GM23338 (cell line): ENCODE measurements at regions not wholly inside any gene's neighbourhood (a gene's known extent, or its start where the extent isn't known, plus 50 kb on each side); places are given as distances from the start of the nearest gene placed in this dataset.

Experiments used
- ATAC-seq: fragments of 200-7000 bp; cut with Tn5 transposase; 3 replicates; pipeline ENCODE4 v1.9.1; 2020
- DNase-seq: peaks from one replicate; pipeline ENCODE4 v3.0.0-alpha.2; 2015; ENCODE audit warnings: low spot score
- H2AFZ ChIP-seq: fragments of 200-600 bp; sonication (generic); 2 replicates; pipeline ENCODE4 v1.8.0; 2016; ENCODE audit warnings: antibody characterized with exemption, mild to moderate bottlenecking, moderate library complexity
- H3F3A ChIP-seq: fragments of 200-600 bp; sonication (generic); replicated peaks from 2 replicates; pipeline ENCODE4 v1.8.0; 2017; ENCODE audit warnings: antibody characterized with exemption, mixed run types, low read depth
- H3K27ac ChIP-seq: fragments of 200-600 bp; sonication (generic); 2 replicates; pipeline ENCODE4 v1.6.1; 2016; ENCODE audit warnings: low read depth
- H3K27me3 ChIP-seq: fragments of 200-600 bp; sonication (generic); 2 replicates; pipeline ENCODE4 v1.8.0; 2016; ENCODE audit warnings: mild to moderate bottlenecking, mixed run types, moderate library complexity; ENCODE audit not compliant: insufficient read depth
- H3K36me3 ChIP-seq: fragments of 200-600 bp; sonication (generic); 2 replicates; pipeline ENCODE4 v1.8.0; 2016; ENCODE audit warnings: mild to moderate bottlenecking; ENCODE audit not compliant: insufficient read depth
- H3K4me1 ChIP-seq: fragments of 200-600 bp; sonication (generic); 2 replicates; pipeline ENCODE4 v1.8.0; 2016; ENCODE audit warnings: mild to moderate bottlenecking, moderate library complexity; ENCODE audit not compliant: insufficient read depth
- H3K4me2 ChIP-seq: fragments of 200-600 bp; sonication (generic); 2 replicates; pipeline ENCODE4 v1.7.1; 2017; ENCODE audit warnings: mixed run types
- H3K4me3 ChIP-seq: fragments of 200-600 bp; sonication (generic); 2 replicates; pipeline ENCODE4 v1.6.1; 2016; ENCODE audit warnings: mixed run types
- H3K79me2 ChIP-seq: fragments of 200-600 bp; sonication (generic); replicated peaks from 2 replicates; pipeline ENCODE4 v1.8.0; 2017; ENCODE audit warnings: mild to moderate bottlenecking; ENCODE audit not compliant: insufficient read depth
- H3K9me2 ChIP-seq: fragments of 200-600 bp; sonication (generic); 2 replicates; pipeline ENCODE4 v1.8.0; 2017; ENCODE audit not compliant: insufficient read depth
- H4K20me1 ChIP-seq: fragments of 200-600 bp; sonication (generic); replicated peaks from 2 replicates; pipeline ENCODE4 v1.8.0; 2017; ENCODE audit warnings: mild to moderate bottlenecking; ENCODE audit not compliant: insufficient read depth
- H3K27ac Mint-ChIP-seq: 2 replicates; pipeline ENCODE4 v1.8.0; 2020; ENCODE audit warnings: inconsistent platforms, mild to moderate bottlenecking, moderate library complexity, mixed read lengths
- H3K27me3 Mint-ChIP-seq: 3 replicates; pipeline ENCODE4 v1.8.0; 2022; ENCODE audit warnings: low read depth, mild to moderate bottlenecking, moderate library complexity, mixed read lengths, inconsistent platforms; ENCODE audit not compliant: insufficient read depth, poor library complexity
- H3K36me3 Mint-ChIP-seq: 3 replicates; pipeline ENCODE4 v1.8.0; 2021; ENCODE audit warnings: low read depth, mild to moderate bottlenecking, inconsistent platforms, moderate library complexity, mixed read lengths
- H3K4me1 Mint-ChIP-seq: 3 replicates; pipeline ENCODE4 v1.8.0; 2020; ENCODE audit warnings: mild to moderate bottlenecking, inconsistent platforms, mixed read lengths
- H3K4me3 Mint-ChIP-seq: 3 replicates; pipeline ENCODE4 v1.8.0; 2021; ENCODE audit warnings: moderate library complexity, mild to moderate bottlenecking, inconsistent platforms, mixed read lengths
- H3K9me3 Mint-ChIP-seq: 3 replicates; pipeline ENCODE4 v1.8.0; 2020; ENCODE audit warnings: moderate library complexity, mild to moderate bottlenecking, inconsistent platforms, mixed read lengths
- CREB1 ChIP-seq: fragments of 250-450 bp; sonication (Bioruptor Pico); IDR thresholded peaks from 2 replicates; pipeline ENCODE4 v1.5.0; 2020; ENCODE audit warnings: low read depth, mild to moderate bottlenecking, moderate library complexity
- EZH2phosphoT487 ChIP-seq: fragments of 200-600 bp; sonication (generic); IDR thresholded peaks from one replicate; pipeline ENCODE4 v1.8.1; 2018; ENCODE audit warnings: antibody characterized with exemption; ENCODE audit not compliant: unreplicated experiment
- JUNB ChIP-seq: IDR thresholded peaks from one replicate; pipeline ENCODE4 v1.6.1; 2016; ENCODE audit warnings: antibody characterized with exemption; ENCODE audit not compliant: unreplicated experiment
- NANOG ChIP-seq: IDR thresholded peaks from 2 replicates; pipeline ENCODE4 v1.6.1; 2016; ENCODE audit warnings: antibody characterized with exemption, borderline replicate concordance
- POLR2AphosphoS5 ChIP-seq: IDR thresholded peaks from 2 replicates; pipeline ENCODE4 v1.6.1; 2016; ENCODE audit warnings: antibody characterized with exemption, low read depth
- ZNF331 ChIP-seq: fragments of 250-450 bp; sonication (Bioruptor Pico); IDR thresholded peaks from 2 replicates; pipeline ENCODE4 v1.5.0; 2020; ENCODE audit warnings: low read depth, mild to moderate bottlenecking, moderate library complexity
- TF ChIP-seq, protein P1 (sequence below), 2 experiments: fragments of 200-600 bp in 1 of 2; sonication (generic) in 1 of 2; conservative IDR thresholded peaks; 2 replicates each; pipeline versions ENCODE4 v1.5.1 to v1.6.1; 2016 to 2017; ENCODE audit warnings: antibody characterized with exemption in 2 of 2, low read depth in 2 of 2, mild to moderate bottlenecking in 2 of 2, moderate library complexity in 1 of 2
- TF ChIP-seq, protein P2 (sequence below): IDR thresholded peaks from 2 replicates; pipeline ENCODE4 v1.6.1; 2016; ENCODE audit warnings: antibody characterized with exemption
- TF ChIP-seq, protein P3 (sequence below): fragments of 250-450 bp; sonication (Bioruptor Pico); IDR thresholded peaks from 2 replicates; pipeline ENCODE4 v1.5.0; 2020; ENCODE audit warnings: mild to moderate bottlenecking, moderate library complexity

DNA sequence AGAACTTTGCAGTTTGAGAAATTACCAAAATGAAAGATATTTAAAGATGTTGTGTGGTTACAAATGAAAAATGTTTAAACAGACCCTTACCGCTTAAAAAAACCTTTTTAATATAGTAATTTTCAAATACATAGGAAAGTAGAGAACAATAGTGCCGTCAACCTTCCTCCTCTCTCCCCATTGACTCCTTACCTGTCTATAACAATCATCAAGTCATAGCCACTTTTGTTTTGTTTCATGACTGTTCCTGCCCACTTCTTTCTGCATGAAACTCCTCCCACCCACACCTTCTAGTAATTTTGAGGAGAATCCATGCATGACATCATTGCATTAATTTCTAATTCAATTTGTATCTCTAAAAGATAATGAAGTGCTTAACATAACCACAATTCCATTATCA is 76.5 kb upstream of the ATP8A1 start:
- no peaks in the 10 kb centered on the region for H3K4me1 ChIP-seq

DNA sequence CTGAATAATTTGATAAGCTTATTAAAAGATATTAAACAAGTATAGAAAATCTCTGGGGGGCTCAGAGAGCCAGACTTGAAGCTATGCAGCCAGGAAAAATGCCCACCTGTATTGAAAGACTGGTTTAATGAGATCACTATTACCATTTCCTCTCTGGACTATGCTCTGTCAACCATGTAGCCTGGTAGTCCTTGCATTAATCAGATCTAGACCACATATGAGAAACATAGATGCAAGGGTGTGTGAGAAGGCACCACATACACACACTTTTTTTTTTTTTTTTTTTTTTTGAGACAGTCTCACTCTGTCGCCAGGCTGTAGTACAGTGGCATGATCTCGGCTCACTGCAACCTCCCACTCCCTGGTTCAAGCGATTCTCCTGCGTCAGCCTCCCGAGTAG is 75.9 kb upstream of the ATP8A1 start:
- DNase-seq (no peak), ATAC-seq (no peak)
- no peaks in the 10 kb centered on the region; the same call in 2 of the 3 replicates for H3K9me3 Mint-ChIP-seq
- H3K36me3 Mint-ChIP-seq: no peaks in the 10 kb centered on the region
- no peaks in the 10 kb centered on the region for H4K20me1 ChIP-seq
- no peaks in the 10 kb centered on the region for H3K9me2 ChIP-seq
- H3K4me1 ChIP-seq: no peaks in the 10 kb centered on the region
- no peaks in the 10 kb centered on the region for H3K27me3 ChIP-seq
- no peak overlapping the region for H3K27ac Mint-ChIP-seq
- no peak overlapping the region for H2AFZ ChIP-seq
- H3K4me2 ChIP-seq: no peak overlapping the region
- no peaks in the 10 kb centered on the region for H3K79me2 ChIP-seq
- no peak overlapping the region for H3K4me3 ChIP-seq
- no peaks in the 10 kb centered on the region for H3K36me3 ChIP-seq
- no peaks in the 10 kb centered on the region for H3K4me1 Mint-ChIP-seq
- no peak overlapping the region for H3K27ac ChIP-seq
- peaks cover 2% of the 10 kb centered on the region for H3K27me3 Mint-ChIP-seq
- no peak overlapping the region for H3K4me3 Mint-ChIP-seq
- no peaks in the 10 kb centered on the region for H3F3A ChIP-seq
- TF ChIP-seq ZNF331 (CRISPR knock-in tag) (no peak), EZH2phosphoT487 (no peak), JUNB (no peak), POLR2AphosphoS5 (no peak), CREB1 (CRISPR knock-in tag) (no peak), NANOG (no peak)
- TF ChIP-seq, protein P1, sequence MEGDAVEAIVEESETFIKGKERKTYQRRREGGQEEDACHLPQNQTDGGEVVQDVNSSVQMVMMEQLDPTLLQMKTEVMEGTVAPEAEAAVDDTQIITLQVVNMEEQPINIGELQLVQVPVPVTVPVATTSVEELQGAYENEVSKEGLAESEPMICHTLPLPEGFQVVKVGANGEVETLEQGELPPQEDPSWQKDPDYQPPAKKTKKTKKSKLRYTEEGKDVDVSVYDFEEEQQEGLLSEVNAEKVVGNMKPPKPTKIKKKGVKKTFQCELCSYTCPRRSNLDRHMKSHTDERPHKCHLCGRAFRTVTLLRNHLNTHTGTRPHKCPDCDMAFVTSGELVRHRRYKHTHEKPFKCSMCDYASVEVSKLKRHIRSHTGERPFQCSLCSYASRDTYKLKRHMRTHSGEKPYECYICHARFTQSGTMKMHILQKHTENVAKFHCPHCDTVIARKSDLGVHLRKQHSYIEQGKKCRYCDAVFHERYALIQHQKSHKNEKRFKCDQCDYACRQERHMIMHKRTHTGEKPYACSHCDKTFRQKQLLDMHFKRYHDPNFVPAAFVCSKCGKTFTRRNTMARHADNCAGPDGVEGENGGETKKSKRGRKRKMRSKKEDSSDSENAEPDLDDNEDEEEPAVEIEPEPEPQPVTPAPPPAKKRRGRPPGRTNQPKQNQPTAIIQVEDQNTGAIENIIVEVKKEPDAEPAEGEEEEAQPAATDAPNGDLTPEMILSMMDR (conservative IDR thresholded peaks at IDR 0.05; ENCODE audit: low read depth in 2 of 2): no peak
- TF ChIP-seq, protein P2, sequence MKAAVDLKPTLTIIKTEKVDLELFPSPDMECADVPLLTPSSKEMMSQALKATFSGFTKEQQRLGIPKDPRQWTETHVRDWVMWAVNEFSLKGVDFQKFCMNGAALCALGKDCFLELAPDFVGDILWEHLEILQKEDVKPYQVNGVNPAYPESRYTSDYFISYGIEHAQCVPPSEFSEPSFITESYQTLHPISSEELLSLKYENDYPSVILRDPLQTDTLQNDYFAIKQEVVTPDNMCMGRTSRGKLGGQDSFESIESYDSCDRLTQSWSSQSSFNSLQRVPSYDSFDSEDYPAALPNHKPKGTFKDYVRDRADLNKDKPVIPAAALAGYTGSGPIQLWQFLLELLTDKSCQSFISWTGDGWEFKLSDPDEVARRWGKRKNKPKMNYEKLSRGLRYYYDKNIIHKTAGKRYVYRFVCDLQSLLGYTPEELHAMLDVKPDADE: no peak
- TF ChIP-seq, protein P3, sequence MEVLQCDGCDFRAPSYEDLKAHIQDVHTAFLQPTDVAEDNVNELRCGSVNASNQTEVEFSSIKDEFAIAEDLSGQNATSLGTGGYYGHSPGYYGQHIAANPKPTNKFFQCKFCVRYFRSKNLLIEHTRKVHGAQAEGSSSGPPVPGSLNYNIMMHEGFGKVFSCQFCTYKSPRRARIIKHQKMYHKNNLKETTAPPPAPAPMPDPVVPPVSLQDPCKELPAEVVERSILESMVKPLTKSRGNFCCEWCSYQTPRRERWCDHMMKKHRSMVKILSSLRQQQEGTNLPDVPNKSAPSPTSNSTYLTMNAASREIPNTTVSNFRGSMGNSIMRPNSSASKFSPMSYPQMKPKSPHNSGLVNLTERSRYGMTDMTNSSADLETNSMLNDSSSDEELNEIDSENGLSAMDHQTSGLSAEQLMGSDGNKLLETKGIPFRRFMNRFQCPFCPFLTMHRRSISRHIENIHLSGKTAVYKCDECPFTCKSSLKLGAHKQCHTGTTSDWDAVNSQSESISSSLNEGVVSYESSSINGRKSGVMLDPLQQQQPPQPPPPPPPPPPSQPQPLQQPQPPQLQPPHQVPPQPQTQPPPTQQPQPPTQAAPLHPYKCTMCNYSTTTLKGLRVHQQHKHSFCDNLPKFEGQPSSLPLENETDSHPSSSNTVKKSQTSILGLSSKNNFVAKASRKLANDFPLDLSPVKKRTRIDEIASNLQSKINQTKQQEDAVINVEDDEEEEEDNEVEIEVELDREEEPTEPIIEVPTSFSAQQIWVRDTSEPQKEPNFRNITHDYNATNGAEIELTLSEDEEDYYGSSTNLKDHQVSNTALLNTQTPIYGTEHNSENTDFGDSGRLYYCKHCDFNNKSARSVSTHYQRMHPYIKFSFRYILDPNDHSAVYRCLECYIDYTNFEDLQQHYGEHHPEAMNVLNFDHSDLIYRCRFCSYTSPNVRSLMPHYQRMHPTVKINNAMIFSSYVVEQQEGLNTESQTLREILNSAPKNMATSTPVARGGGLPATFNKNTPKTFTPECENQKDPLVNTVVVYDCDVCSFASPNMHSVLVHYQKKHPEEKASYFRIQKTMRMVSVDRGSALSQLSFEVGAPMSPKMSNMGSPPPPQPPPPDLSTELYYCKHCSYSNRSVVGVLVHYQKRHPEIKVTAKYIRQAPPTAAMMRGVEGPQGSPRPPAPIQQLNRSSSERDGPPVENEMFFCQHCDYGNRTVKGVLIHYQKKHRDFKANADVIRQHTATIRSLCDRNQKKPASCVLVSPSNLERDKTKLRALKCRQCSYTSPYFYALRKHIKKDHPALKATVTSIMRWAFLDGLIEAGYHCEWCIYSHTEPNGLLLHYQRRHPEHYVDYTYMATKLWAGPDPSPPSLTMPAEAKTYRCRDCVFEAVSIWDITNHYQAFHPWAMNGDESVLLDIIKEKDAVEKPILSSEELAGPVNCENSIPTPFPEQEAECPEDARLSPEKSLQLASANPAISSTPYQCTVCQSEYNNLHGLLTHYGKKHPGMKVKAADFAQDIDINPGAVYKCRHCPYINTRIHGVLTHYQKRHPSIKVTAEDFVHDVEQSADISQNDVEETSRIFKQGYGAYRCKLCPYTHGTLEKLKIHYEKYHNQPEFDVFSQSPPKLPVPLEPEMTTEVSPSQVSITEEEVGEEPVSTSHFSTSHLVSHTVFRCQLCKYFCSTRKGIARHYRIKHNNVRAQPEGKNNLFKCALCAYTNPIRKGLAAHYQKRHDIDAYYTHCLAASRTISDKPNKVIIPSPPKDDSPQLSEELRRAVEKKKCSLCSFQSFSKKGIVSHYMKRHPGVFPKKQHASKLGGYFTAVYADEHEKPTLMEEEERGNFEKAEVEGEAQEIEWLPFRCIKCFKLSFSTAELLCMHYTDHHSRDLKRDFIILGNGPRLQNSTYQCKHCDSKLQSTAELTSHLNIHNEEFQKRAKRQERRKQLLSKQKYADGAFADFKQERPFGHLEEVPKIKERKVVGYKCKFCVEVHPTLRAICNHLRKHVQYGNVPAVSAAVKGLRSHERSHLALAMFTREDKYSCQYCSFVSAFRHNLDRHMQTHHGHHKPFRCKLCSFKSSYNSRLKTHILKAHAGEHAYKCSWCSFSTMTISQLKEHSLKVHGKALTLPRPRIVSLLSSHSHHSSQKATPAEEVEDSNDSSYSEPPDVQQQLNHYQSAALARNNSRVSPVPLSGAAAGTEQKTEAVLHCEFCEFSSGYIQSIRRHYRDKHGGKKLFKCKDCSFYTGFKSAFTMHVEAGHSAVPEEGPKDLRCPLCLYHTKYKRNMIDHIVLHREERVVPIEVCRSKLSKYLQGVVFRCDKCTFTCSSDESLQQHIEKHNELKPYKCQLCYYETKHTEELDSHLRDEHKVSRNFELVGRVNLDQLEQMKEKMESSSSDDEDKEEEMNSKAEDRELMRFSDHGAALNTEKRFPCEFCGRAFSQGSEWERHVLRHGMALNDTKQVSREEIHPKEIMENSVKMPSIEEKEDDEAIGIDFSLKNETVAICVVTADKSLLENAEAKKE (CRISPR knock-in tag): no peak

More for the DNA sequence above, 76.5 kb upstream of the ATP8A1 start:
- no peaks in the 10 kb centered on the region; the same call in 2 of the 3 replicates for H3K9me3 Mint-ChIP-seq
- Histone ChIP-seq H3K9me2 (no peaks in the 10 kb centered on the region), H3K4me3 (no peak overlapping the region), H3K27ac (no peak overlapping the region), H2AFZ (no peak overlapping the region), H4K20me1 (no peaks in the 10 kb centered on the region), H3K27me3 (no peaks in the 10 kb centered on the region), H3K79me2 (no peaks in the 10 kb centered on the region), H3F3A (no peaks in the 10 kb centered on the region), H3K36me3 (no peaks in the 10 kb centered on the region), H3K4me2 (no peak overlapping the region)
- no peak overlapping the region for H3K4me3 Mint-ChIP-seq
- no peaks in the 10 kb centered on the region for H3K4me1 Mint-ChIP-seq
- DNase-seq (no peak), ATAC-seq (no peak)
- peaks cover 2% of the 10 kb centered on the region for H3K27me3 Mint-ChIP-seq
- no peak overlapping the region for H3K27ac Mint-ChIP-seq
- TF ChIP-seq, protein P2: no peak
- no peaks in the 10 kb centered on the region for H3K36me3 Mint-ChIP-seq
